T-cell (primary cell): ENCODE measurements at regions not wholly inside any gene's neighbourhood (a gene's known extent, or its start where the extent isn't known, plus 50 kb on each side); places are given as distances from the start of the nearest gene placed in this dataset.

Source experiments
- ATAC-seq, 4 experiments: fragments of 200-7000 bp in 3 of 4; fragments of 150-1000 bp in 1 of 4; cut with Tn5 transposase; replicated peaks in 1 of 4; 1 replicate in 3 of 4; 2 replicates in 1 of 4; pipeline ENCODE4 v1.10.0; 2021; ENCODE audit warnings: moderate library complexity in 3 of 4, mild to moderate bottlenecking in 2 of 4, moderate number of reproducible peaks in 1 of 4
- CTCF ChIA-PET, 2 donors: fragments of 300-600 bp; sonication (Branson Sonifier 250); formaldehyde crosslinking; loops; one replicate each; lab custom pipeline; 2022; ENCODE audit warnings: antibody characterized with exemption in 2 of 2; lab: Charles Lee
- POLR2A ChIA-PET, 2 donors: fragments of 300-600 bp; sonication (Branson Sonifier 250); formaldehyde crosslinking; loops; one replicate each; lab custom pipeline; 2022; ENCODE audit warnings: antibody characterized with exemption in 2 of 2; lab: Charles Lee
- DNase-seq, 35 experiments: peaks; one replicate each; pipeline versions ENCODE4 v3.0.0 to v3.0.0-alpha.2; 2013 to 2023
- H3K27ac ChIP-seq: one replicate; pipeline ENCODE4 v1.5.1; 2013; ENCODE audit warnings: low read length
- H3K27me3 ChIP-seq, 2 experiments: replicated peaks in 1 of 2; 1 replicate in 1 of 2; 2 replicates in 1 of 2; pipeline versions ENCODE4 v1.6.1 to v1.7.0; 2013; ENCODE audit warnings: low read length in 1 of 2, mixed read lengths in 1 of 2; ENCODE audit not compliant: control insufficient read depth in 2 of 2, insufficient read depth in 2 of 2; ENCODE audit errors: extremely low read depth in 1 of 2
- H3K36me3 ChIP-seq, 2 donors: 1 replicate in 1 of 2; 2 replicates in 1 of 2; pipeline versions ENCODE4 v1.6.1 to v1.7.0; 2013; ENCODE audit warnings: low read length in 1 of 2; ENCODE audit not compliant: control insufficient read depth in 2 of 2, insufficient read depth in 1 of 2; ENCODE audit errors: extremely low read depth in 1 of 2
- H3K4me1 ChIP-seq, 2 experiments: 1 replicate in 1 of 2; 2 replicates in 1 of 2; pipeline versions ENCODE4 v1.6.1 to v1.7.0; 2013; ENCODE audit warnings: low read length in 2 of 2, mixed read lengths in 1 of 2; ENCODE audit not compliant: insufficient read depth in 2 of 2, control insufficient read depth in 1 of 2; ENCODE audit errors: extremely low read depth in 1 of 2
- H3K4me3 ChIP-seq, 2 donors: 1 replicate in 1 of 2; 2 replicates in 1 of 2; pipeline versions ENCODE4 v1.5.1 to v1.7.0; 2013; ENCODE audit warnings: mild to moderate bottlenecking in 2 of 2, low read length in 1 of 2, moderate library complexity in 1 of 2; ENCODE audit not compliant: control insufficient read depth in 1 of 2; ENCODE audit errors: extremely low read depth in 1 of 2
- H3K9me3 ChIP-seq: 2 replicates; pipeline ENCODE4 v1.7.0; 2013
- H3K27ac Mint-ChIP-seq, 2 donors: one replicate each; pipeline ENCODE4 v1.8.0; 2020 to 2021; ENCODE audit warnings: mild to moderate bottlenecking in 2 of 2, mixed read lengths in 2 of 2
- H3K27me3 Mint-ChIP-seq, 2 donors: one replicate each; pipeline ENCODE4 v1.8.0; 2021 to 2022; ENCODE audit warnings: mixed read lengths in 2 of 2
- H3K36me3 Mint-ChIP-seq: one replicate; pipeline ENCODE4 v1.8.0; 2021; ENCODE audit warnings: mixed read lengths
- H3K4me1 Mint-ChIP-seq, 3 donors: one replicate each; pipeline ENCODE4 v1.8.0; 2020 to 2022; ENCODE audit warnings: mixed read lengths in 3 of 3, mild to moderate bottlenecking in 1 of 3
- H3K4me3 Mint-ChIP-seq, 3 donors: one replicate each; pipeline ENCODE4 v1.8.0; 2020 to 2022; ENCODE audit warnings: mild to moderate bottlenecking in 3 of 3, mixed read lengths in 3 of 3, moderate library complexity in 3 of 3
- H3K9me3 Mint-ChIP-seq, 3 donors: one replicate each; pipeline ENCODE4 v1.8.0; 2020 to 2022; ENCODE audit warnings: mixed read lengths in 3 of 3
- WGBS: methylation state at CpG from one replicate; pipeline ENCODE4 v1.1.5; 2013; ENCODE audit warnings: missing lambda C conversion rate; ENCODE audit not compliant: insufficient coverage; 5-methylcytosine and 5-hydroxymethylcytosine counted together

DNA sequence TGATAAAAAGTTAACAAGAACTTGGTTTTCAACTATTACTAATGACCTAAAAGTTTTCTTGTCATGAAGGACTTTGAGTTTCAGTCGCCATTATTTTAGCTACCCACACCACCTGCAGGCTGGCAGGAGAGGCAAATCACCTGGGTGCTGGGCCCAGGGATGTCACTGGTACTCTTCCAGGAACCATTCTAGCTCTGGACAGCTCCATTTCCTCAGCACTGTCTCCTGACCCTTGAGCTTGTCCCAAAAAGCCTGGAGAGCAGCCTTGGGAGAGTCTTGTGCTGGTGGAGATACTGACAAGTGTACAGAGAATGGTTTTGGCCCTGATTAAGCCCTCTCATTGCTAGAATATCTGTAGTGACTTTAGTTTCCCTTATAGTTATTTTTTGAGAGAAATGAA is 1924.1 kb upstream of the WWC1 start:
- 20% methylated on average over 1 of the region's 1 CpG for WGBS
- Histone ChIP-seq H3K4me3 (no peak overlapping the region), H3K27ac (no peak overlapping the region), H3K4me1 (no peaks in the 10 kb centered on the region), H3K36me3 (no peaks in the 10 kb centered on the region), H3K27me3 (no peaks in the 10 kb centered on the region), H3K9me3 (peaks cover under 1% of the 10 kb centered on the region)
- DNase-seq (no peak), ATAC-seq (no peak)
- no peaks in the 10 kb centered on the region for H3K4me1 Mint-ChIP-seq
- H3K36me3 Mint-ChIP-seq, result no peaks in the 10 kb centered on the region
- ChIA-PET CTCF (interaction anchor here in 1 of 2 donors (0.6 kb wide), 1 partner anchor 26 kb away, joined by 3 read pairs; no protein-coding TSS in a partner anchor), POLR2A (no interaction called here)
- H3K4me3 Mint-ChIP-seq, result no peak overlapping the region
- no peaks in the 10 kb centered on the region for H3K27me3 Mint-ChIP-seq
- H3K9me3 Mint-ChIP-seq, result peaks cover 5 to 9% (median 9%) of the 10 kb centered on the region in 3 donors
- H3K27ac Mint-ChIP-seq, result no peak overlapping the region

DNA sequence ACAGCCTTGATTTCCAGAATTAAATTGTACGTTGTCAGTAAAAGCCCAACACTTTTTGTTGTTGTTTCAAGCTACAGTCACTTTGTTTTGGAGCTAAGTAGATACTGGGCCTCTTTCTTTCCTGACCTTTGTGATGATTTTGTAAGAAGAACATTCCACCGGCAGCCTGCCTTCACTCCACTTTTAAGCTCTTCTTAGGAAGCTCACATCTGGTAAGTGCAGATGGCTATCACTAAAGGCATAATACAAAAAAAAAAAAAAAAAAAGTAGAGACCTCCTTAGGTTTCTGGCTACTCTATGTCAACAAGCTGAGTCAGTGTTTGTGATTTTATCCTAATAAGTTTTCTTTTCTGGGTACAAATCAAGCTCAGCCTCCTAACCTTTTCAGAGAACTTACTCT is 1922.1 kb upstream of the WWC1 start:
- POLR2A ChIA-PET, result no interaction called here
- CTCF ChIA-PET, result interaction anchor here in 1 of 2 donors (0.6 kb wide), 1 partner anchor 9 kb away, joined by 7 read pairs; no protein-coding TSS in a partner anchor

DNA sequence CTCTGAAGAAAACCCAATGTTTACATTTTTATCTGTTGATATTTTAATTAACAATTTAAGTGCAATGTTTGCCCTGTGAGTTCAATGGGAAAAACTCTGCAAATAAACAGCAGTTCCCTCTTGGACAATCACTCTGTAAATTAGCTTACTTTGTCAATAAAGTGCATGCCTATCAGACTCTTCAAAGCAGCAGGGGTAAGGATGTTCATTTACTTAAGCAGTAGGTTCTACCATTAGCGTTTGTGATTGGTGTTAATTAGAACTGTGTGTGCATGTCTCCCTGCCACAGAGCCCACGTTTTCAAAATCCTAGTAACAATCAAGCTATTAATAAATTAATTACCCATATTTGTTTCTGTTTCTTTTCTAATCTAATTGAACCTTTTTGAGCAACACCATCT is 1921.6 kb upstream of the WWC1 start:
- Histone ChIP-seq H3K36me3 (no peaks in the 10 kb centered on the region), H3K27me3 (no peaks in the 10 kb centered on the region), H3K27ac (no peak overlapping the region), H3K9me3 (no peaks in the 10 kb centered on the region), H3K4me1 (no peaks in the 10 kb centered on the region), H3K4me3 (no peak overlapping the region)
- POLR2A ChIA-PET, result no interaction called here
- no peak for ATAC-seq
- WGBS, result no CpG with 5 or more reads among the region's 2 CpGs
- H3K4me3 Mint-ChIP-seq, result no peak overlapping the region
- CTCF ChIA-PET, result no interaction called here
- no peak overlapping the region for H3K27ac Mint-ChIP-seq
- H3K9me3 Mint-ChIP-seq, result peaks cover 2 to 15% (median 7%) of the 10 kb centered on the region in 3 donors
- H3K36me3 Mint-ChIP-seq, result no peaks in the 10 kb centered on the region
- H3K4me1 Mint-ChIP-seq, result no peaks in the 10 kb centered on the region
- no peaks in the 10 kb centered on the region for H3K27me3 Mint-ChIP-seq
- no peak for DNase-seq

More for the DNA sequence above, 1922.1 kb upstream of the WWC1 start:
- Mint-ChIP-seq H3K4me1 (no peaks in the 10 kb centered on the region), H3K9me3 (peaks cover 2 to 15% (median 9%) of the 10 kb centered on the region in 3 donors), H3K36me3 (no peaks in the 10 kb centered on the region), H3K27me3 (no peaks in the 10 kb centered on the region), H3K4me3 (no peak overlapping the region), H3K27ac (no peak overlapping the region)
- ATAC-seq (no peak), DNase-seq (no peak)
- Histone ChIP-seq H3K36me3 (no peaks in the 10 kb centered on the region), H3K27ac (no peak overlapping the region), H3K27me3 (no peaks in the 10 kb centered on the region), H3K9me3 (no peaks in the 10 kb centered on the region), H3K4me1 (no peaks in the 10 kb centered on the region), H3K4me3 (no peak overlapping the region)
- WGBS, result no CpG with 5 or more reads among the region's 2 CpGs

DNA sequence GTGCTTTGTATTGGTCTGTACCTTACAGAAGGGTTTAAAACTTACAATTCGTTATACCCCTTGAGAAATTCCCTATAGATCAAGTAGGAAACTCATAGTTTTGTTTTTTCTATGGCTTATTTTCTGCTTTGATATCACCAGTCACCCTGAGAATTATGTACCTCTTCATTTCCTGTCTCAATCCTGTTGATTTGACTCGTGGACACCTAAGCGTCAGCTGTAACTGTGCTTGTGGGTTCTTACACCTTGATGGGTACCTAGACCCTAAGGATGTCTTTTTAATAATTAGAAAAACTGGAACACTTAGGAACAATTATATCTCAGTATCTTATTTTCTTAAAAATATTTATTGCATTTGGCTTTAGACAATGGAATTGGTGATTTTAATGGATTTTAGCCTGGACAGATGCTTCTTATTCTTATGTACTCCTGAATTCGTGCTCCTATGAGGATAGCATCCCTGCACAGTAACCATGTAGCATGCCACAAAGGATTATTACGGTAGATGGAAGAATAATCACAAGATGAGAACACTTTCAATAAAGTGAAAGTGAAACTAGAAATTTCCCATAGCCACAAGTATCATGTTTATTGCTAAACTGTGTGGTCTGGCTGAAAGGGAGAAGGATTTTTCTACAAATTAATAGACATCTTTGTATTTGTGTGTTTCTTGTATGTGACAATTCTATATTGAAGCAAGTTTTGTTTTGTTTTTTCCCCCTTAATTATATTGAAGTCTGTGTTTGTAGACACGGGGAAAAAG is 1920.3 kb upstream of the WWC1 start:
- H3K4me3 Mint-ChIP-seq, result peak overlapping the region in 1 of 3 donors; percentile 47
- peaks cover 0 to 12% (median 4%) of the 10 kb centered on the region in 3 donors for H3K9me3 Mint-ChIP-seq
- ChIA-PET POLR2A (no interaction called here), CTCF (no interaction called here)
- no peaks in the 10 kb centered on the region for H3K36me3 Mint-ChIP-seq
- no peaks in the 10 kb centered on the region for H3K27me3 Mint-ChIP-seq
- Histone ChIP-seq H3K27ac (no peak overlapping the region), H3K4me1 (no peaks in the 10 kb centered on the region), H3K36me3 (no peaks in the 10 kb centered on the region), H3K4me3 (peak overlapping the region in 1 of 2 donors; percentile 8), H3K27me3 (no peaks in the 10 kb centered on the region), H3K9me3 (no peaks in the 10 kb centered on the region)
- no CpG with 5 or more reads among the region's 6 CpGs for WGBS
- DNase-seq, result no peak
- no peak overlapping the region for H3K27ac Mint-ChIP-seq
- ATAC-seq, result no peak
- no peaks in the 10 kb centered on the region for H3K4me1 Mint-ChIP-seq

DNA sequence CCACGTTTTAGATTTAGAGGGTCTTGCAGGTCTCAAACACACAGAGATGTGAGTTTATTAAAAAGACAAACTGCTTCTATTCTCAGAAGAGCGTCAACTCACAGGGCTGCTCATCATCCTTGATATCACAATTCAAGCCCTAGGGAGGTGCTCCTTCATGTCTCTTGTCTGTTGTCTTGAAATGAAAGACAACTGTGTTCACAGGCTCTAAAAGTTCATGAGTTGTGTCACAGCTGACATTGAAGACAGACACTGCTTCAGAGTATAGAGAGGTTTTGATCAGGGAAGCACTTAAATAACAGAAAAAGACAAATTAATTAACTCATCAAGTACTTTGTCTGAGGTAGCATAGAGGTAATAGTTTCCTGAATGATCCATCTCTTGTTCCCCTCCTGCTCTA is 1917.6 kb upstream of the WWC1 start:
- Histone ChIP-seq H3K36me3 (no peaks in the 10 kb centered on the region), H3K27ac (no peak overlapping the region), H3K27me3 (no peaks in the 10 kb centered on the region), H3K9me3 (no peaks in the 10 kb centered on the region), H3K4me3 (no peak overlapping the region), H3K4me1 (no peaks in the 10 kb centered on the region)
- DNase-seq (no peak), ATAC-seq (no peak)
- Mint-ChIP-seq H3K36me3 (no peaks in the 10 kb centered on the region), H3K4me1 (no peaks in the 10 kb centered on the region), H3K9me3 (peaks cover 0 to 6% (median 2%) of the 10 kb centered on the region in 3 donors), H3K4me3 (no peak overlapping the region), H3K27me3 (no peaks in the 10 kb centered on the region), H3K27ac (no peak overlapping the region)
- no CpG with 5 or more reads among the region's 2 CpGs for WGBS
- ChIA-PET POLR2A (no interaction called here), CTCF (no interaction called here)

DNA sequence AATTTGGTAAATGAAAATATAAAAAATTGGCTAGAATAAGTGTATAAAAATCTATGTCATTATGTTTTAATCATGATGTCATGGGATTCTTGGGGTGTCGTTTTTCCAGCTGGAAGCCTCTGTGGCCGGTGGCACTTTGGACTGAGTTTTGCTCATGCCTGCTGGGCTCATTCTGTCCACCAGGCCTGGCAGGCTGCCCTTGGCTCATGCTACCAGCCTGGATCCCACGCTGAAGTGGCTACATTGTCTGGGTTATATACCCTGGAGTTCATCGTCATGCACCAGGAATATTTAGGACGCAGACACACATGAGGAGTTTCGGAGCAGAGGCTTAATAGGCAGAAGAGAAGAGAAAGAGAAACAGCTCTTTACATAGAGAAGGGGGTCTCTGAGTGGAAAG is 1913.7 kb upstream of the WWC1 start:
- Histone ChIP-seq H3K9me3 (no peaks in the 10 kb centered on the region), H3K4me3 (no peak overlapping the region), H3K36me3 (no peaks in the 10 kb centered on the region), H3K27ac (no peak overlapping the region), H3K4me1 (no peaks in the 10 kb centered on the region), H3K27me3 (no peaks in the 10 kb centered on the region)
- no peak for DNase-seq
- no peaks in the 10 kb centered on the region for H3K36me3 Mint-ChIP-seq
- H3K4me1 Mint-ChIP-seq, result no peaks in the 10 kb centered on the region
- ChIA-PET POLR2A (no interaction called here), CTCF (no interaction called here)
- H3K4me3 Mint-ChIP-seq, result no peak overlapping the region
- 85% methylated on average over 6 of the region's 6 CpGs for WGBS
- H3K27me3 Mint-ChIP-seq, result no peaks in the 10 kb centered on the region
- ATAC-seq, result no peak
- peaks cover 0 to 16% (median 5%) of the 10 kb centered on the region in 3 donors for H3K9me3 Mint-ChIP-seq
- no peak overlapping the region for H3K27ac Mint-ChIP-seq
